ENCODE measurements at regions not wholly inside any gene's neighbourhood (a gene's known extent, or its start where the extent isn't known, plus 50 kb on each side); places are given as distances from the start of the nearest gene placed in this dataset.

DNA sequence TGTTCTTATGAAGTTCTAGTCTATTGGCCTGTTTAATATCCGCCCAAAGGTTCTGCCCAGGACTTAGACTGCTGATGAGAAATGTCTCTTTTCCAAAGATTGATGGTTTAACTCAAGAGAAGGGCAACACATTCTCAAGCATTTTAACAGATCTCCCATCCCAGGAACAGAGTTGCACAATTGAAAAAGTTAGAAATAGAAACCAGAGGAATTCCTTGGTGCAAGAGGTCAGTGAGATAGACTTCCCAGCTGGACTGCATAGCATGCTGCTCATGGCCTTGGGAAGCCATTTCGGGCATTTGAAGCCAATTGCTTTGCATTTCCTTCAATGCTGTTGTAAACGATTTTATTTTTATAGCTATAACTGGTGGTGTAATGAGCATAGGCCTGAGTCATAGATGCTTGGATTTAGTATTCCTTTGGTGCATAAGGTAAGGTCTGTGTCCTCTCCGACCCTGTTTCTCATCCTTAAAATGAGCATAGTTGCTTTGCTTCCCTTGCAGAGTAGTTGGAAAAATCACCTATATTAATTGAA is 292.2 kb upstream of the JAG1 start:
- Histone ChIP-seq H2AK9ac (replicated peaks; ENCODE audit: low read depth, low read length, poor library complexity) (no peak overlapping the region), H4K20me1 (ENCODE audit: insufficient read depth, low read length) (no peaks in the 10 kb centered on the region), H2BK15ac (ENCODE audit: low read depth, low read length) (no peak overlapping the region), H3K56ac (ENCODE audit: extremely low read depth, insufficient read depth, low read length) (no peak overlapping the region), H3K14ac (replicated peaks; ENCODE audit: low read depth, low read length) (no peak overlapping the region), H3K9ac (ENCODE audit: low read depth, low read length) (no peak overlapping the region), H4K91ac (ENCODE audit: insufficient read depth, low read depth, low read length) (no peak overlapping the region), H3K36me3 (ENCODE audit: control insufficient read depth, insufficient read depth, low read length) (no peaks in the 10 kb centered on the region), H3K4me1 (ENCODE audit: control insufficient read depth, insufficient read depth, low read length) (no peaks in the 10 kb centered on the region), H2BK20ac (ENCODE audit: low read depth, low read length) (no peak overlapping the region), H2AK5ac (ENCODE audit: low read depth, low read length) (no peak overlapping the region), H3K27ac (ENCODE audit: insufficient read depth, low read length) (no peak overlapping the region), H3K79me1 (ENCODE audit: low read depth in 1 of 2, low read length in 2 of 2) (no peaks in the 10 kb centered on the region), H3K27me3 (ENCODE audit: control insufficient read depth, insufficient read depth, low read length) (no peaks in the 10 kb centered on the region), H2BK5ac (ENCODE audit: low read depth, low read length, poor library complexity, severe bottlenecking) (no peak overlapping the region), H3K4me3 (ENCODE audit: insufficient read depth, low read depth, low read length) (no peak overlapping the region), H3K4ac (ENCODE audit: low read depth, low read length) (no peak overlapping the region), H4K8ac (ENCODE audit: low read depth in 2 of 2, low read length in 2 of 2) (no peak overlapping the region), H3K23ac (ENCODE audit: low read depth, low read length) (no peak overlapping the region), H2BK120ac (ENCODE audit: low read depth, low read length) (no peak overlapping the region), H4K5ac (ENCODE audit: low read depth, low read length) (no peak overlapping the region), H3K4me2 (ENCODE audit: low read depth, low read length) (no peak overlapping the region), H3K9me1 (ENCODE audit: insufficient read depth, low read length) (no peaks in the 10 kb centered on the region), H3K9me3 (ENCODE audit: control insufficient read depth, insufficient read depth, low read length) (no peaks in the 10 kb centered on the region), H2AFZ (replicated peaks; ENCODE audit: low read length, poor library complexity) (no peak overlapping the region), H3K18ac (ENCODE audit: low read depth, low read length) (no peak overlapping the region)
- TF ChIP-seq, protein P1, sequence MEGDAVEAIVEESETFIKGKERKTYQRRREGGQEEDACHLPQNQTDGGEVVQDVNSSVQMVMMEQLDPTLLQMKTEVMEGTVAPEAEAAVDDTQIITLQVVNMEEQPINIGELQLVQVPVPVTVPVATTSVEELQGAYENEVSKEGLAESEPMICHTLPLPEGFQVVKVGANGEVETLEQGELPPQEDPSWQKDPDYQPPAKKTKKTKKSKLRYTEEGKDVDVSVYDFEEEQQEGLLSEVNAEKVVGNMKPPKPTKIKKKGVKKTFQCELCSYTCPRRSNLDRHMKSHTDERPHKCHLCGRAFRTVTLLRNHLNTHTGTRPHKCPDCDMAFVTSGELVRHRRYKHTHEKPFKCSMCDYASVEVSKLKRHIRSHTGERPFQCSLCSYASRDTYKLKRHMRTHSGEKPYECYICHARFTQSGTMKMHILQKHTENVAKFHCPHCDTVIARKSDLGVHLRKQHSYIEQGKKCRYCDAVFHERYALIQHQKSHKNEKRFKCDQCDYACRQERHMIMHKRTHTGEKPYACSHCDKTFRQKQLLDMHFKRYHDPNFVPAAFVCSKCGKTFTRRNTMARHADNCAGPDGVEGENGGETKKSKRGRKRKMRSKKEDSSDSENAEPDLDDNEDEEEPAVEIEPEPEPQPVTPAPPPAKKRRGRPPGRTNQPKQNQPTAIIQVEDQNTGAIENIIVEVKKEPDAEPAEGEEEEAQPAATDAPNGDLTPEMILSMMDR (conservative IDR thresholded peaks at IDR 0.05; ENCODE audit: low read depth, low read length): no peak
- TF ChIP-seq CEBPB (IDR thresholded peaks at IDR 0.05; ENCODE audit: low read depth, low read length) (0 out of 2 replicates have a peak, but pooled peaks have one; percentile 28), MAFK (IDR thresholded peaks at IDR 0.05; ENCODE audit: low read depth, low read length) (no peak)
- TF ChIP-seq, protein P2, sequence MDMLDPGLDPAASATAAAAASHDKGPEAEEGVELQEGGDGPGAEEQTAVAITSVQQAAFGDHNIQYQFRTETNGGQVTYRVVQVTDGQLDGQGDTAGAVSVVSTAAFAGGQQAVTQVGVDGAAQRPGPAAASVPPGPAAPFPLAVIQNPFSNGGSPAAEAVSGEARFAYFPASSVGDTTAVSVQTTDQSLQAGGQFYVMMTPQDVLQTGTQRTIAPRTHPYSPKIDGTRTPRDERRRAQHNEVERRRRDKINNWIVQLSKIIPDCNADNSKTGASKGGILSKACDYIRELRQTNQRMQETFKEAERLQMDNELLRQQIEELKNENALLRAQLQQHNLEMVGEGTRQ (IDR thresholded peaks at IDR 0.05; ENCODE audit: low read depth, low read length): no peak
- ATAC-seq (ENCODE audit: low read depth) (peak; percentile 63), DNase-seq (peak; percentile 64)
- no TSS peak for BruUV-seq (replicated peaks)
- WGBS, 2 experiments (ENCODE audit: extremely low coverage in 2 of 2, insufficient read length in 1 of 2): no CpG with 5 or more reads among the region's 4 CpGs
- dilution Hi-C loops (cut with HindIII; ENCODE audit: low sequenced_read_pairs, unreplicated experiment): no loop called here
- ChIA-PET POLR2A (ENCODE audit: unreplicated experiment) (interaction anchor here (0.6 kb wide), 1 partner anchor 21 kb away, joined by 8 read pairs; no protein-coding TSS in a partner anchor), CTCF (no interaction called here)
- in situ Hi-C loops (cut with MboI; ENCODE audit: low sequenced_read_pairs): no loop called here
- intact Hi-C loops (cut with micrococcal nuclease): no loop called here
